HG02763 (cell line): ENCODE measurements at regions not wholly inside any gene's neighbourhood (a gene's known extent, or its start where the extent isn't known, plus 50 kb on each side); places are given as distances from the start of the nearest gene placed in this dataset.

Experiments
- ATAC-seq: cut with Tn5 transposase; IDR thresholded peaks from one replicate; pipeline ENCODE4 v1.9.1; 2021; ENCODE audit warnings: mild to moderate bottlenecking, moderate library complexity; ENCODE audit not compliant: unreplicated experiment

GRCh38 chr2:22992441-22992840 lies 392.5 kb upstream of the KLHL29 start:
- no peak for ATAC-seq

GRCh38 chr2:22993250-22993649 lies 391.7 kb upstream of the KLHL29 start:
- no peak for ATAC-seq

GRCh38 chr2:22995576-22995975 lies 389.4 kb upstream of the KLHL29 start:
- no peak for ATAC-seq

GRCh38 chr2:22996911-22997310 lies 388.1 kb upstream of the KLHL29 start:
- no peak for ATAC-seq

- ATAC-seq: no peak
Observed at GRCh38 chr2:22998359-22998758, 386.6 kb upstream of the KLHL29 start.

GRCh38 chr2:22999951-23000350 lies 385.0 kb upstream of the KLHL29 start:
- no peak for ATAC-seq

- ATAC-seq: no peak
Observed at GRCh38 chr2:23002234-23002633, 382.7 kb upstream of the KLHL29 start.

GRCh38 chr2:23005469-23005868 lies 379.5 kb upstream of the KLHL29 start:
- no peak for ATAC-seq

- no peak for ATAC-seq
Observed at GRCh38 chr2:23007631-23008235, 377.2 kb upstream of the KLHL29 start.

- no peak for ATAC-seq
Observed at GRCh38 chr2:23008440-23008839, 376.5 kb upstream of the KLHL29 start.

GRCh38 chr2:23008951-23009350 lies 376.0 kb upstream of the KLHL29 start:
- no peak for ATAC-seq

- no peak for ATAC-seq
Observed at GRCh38 chr2:23009545-23010149, 375.3 kb upstream of the KLHL29 start.

GRCh38 chr2:23012499-23012898 lies 372.5 kb upstream of the KLHL29 start:
- no peak for ATAC-seq

- ATAC-seq: no peak
Observed at GRCh38 chr2:23015651-23016200, 369.3 kb upstream of the KLHL29 start.

GRCh38 chr2:23019476-23019875 lies 365.5 kb upstream of the KLHL29 start:
- no peak for ATAC-seq

GRCh38 chr2:23020659-23021058 lies 364.3 kb upstream of the KLHL29 start:
- ATAC-seq: no peak

- ATAC-seq: no peak
Observed at GRCh38 chr2:23021311-23022120, 363.5 kb upstream of the KLHL29 start.

- no peak for ATAC-seq
Observed at GRCh38 chr2:23023722-23024121, 361.3 kb upstream of the KLHL29 start.

GRCh38 chr2:23026671-23027070 lies 358.3 kb upstream of the KLHL29 start:
- no peak for ATAC-seq

GRCh38 chr2:23027396-23027795 lies 357.6 kb upstream of the KLHL29 start:
- ATAC-seq: no peak

- no peak for ATAC-seq
Observed at GRCh38 chr2:23028106-23028505, 356.9 kb upstream of the KLHL29 start.

GRCh38 chr2:23029111-23029510 lies 355.9 kb upstream of the KLHL29 start:
- ATAC-seq: no peak
